Prostate gland (tissue), 2 donors: ENCODE measurements at regions not wholly inside any gene's neighbourhood (a gene's known extent, or its start where the extent isn't known, plus 50 kb on each side); places are given as distances from the start of the nearest gene placed in this dataset.

Source experiments
- DNase-seq: peaks from one replicate; pipeline ENCODE4 v3.0.0-alpha.2; 2019; ENCODE audit warnings: low spot score
- H3K27ac ChIP-seq, 2 donors: fragments of 200-600 bp; sonication (generic); 2 replicates each; pipeline ENCODE4 v1.5.1; 2017 to 2019
- H3K27me3 ChIP-seq: fragments of 200-600 bp; sonication (generic); replicated peaks from 2 replicates; pipeline ENCODE4 v1.5.1; 2019; ENCODE audit not compliant: insufficient read depth
- H3K36me3 ChIP-seq, 2 donors: fragments of 200-600 bp; sonication (generic); 1 replicate in 1 of 2; 2 replicates in 1 of 2; pipeline versions ENCODE4 v1.5.1 to v1.8.1; 2017 to 2019
- H3K4me1 ChIP-seq: fragments of 200-600 bp; sonication (generic); replicated peaks from 2 replicates; pipeline ENCODE4 v1.5.1; 2019
- H3K4me3 ChIP-seq, 2 donors: fragments of 200-600 bp; sonication (generic); 2 replicates each; pipeline ENCODE4 v1.5.1; 2017 to 2019
- H3K9me3 ChIP-seq: fragments of 200-600 bp; sonication (generic); 2 replicates; pipeline ENCODE4 v1.5.1; 2017
- POLR2A ChIP-seq: fragments of 450-650 bp; IDR thresholded peaks from one replicate; pipeline ENCODE4 v1.6.1; 2016; ENCODE audit warnings: antibody characterized with exemption, mild to moderate bottlenecking
- POLR2AphosphoS5 ChIP-seq: sonication (generic); formaldehyde crosslinking; IDR thresholded peaks from one replicate; pipeline ENCODE4 v1.6.1; 2017; ENCODE audit warnings: antibody characterized with exemption
- WGBS: methylation state at CpG from one replicate; pipeline ENCODE4 v1.1.5; 2018; 5-methylcytosine and 5-hydroxymethylcytosine counted together
- intact Hi-C: fragments of 100-400 bp; cut with DNase I; formaldehyde crosslinking; loops from one replicate; pipeline ENCODE4 v1.14.2; 2022
- TF ChIP-seq, protein P1 (sequence below), 4 experiments: fragments of 200-600 bp in 2 of 4; fragments of 450-650 bp in 2 of 4; sonication (generic) in 2 of 4; IDR thresholded peaks; 1 replicate in 3 of 4; 2 replicates in 1 of 4; pipeline ENCODE4 v1.5.1; 2016 to 2019; ENCODE audit warnings: antibody characterized with exemption in 4 of 4, mild to moderate bottlenecking in 2 of 4, moderate library complexity in 2 of 4

DNA sequence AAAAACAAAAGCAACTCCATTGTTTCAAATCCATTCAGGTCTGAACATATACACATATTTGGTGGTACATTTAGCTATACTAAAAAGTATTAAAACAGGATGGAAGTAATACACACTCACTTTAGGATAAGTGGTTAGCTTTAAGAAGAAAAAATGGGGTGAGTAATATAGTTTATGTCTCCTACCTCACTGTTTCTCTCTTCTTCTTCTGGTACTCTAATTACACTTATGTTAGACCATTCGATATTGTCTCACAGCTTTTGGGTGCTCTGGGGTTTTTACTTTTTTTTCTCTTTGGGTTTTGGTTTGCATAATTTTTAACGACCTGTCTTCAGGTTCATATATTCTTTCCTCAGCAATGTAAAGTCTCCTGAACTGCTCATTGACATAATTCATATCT, 75.4 kb upstream of the AKAP13 start:
- no peaks in the 10 kb centered on the region for H3K27me3 ChIP-seq
- TF ChIP-seq, protein P1, sequence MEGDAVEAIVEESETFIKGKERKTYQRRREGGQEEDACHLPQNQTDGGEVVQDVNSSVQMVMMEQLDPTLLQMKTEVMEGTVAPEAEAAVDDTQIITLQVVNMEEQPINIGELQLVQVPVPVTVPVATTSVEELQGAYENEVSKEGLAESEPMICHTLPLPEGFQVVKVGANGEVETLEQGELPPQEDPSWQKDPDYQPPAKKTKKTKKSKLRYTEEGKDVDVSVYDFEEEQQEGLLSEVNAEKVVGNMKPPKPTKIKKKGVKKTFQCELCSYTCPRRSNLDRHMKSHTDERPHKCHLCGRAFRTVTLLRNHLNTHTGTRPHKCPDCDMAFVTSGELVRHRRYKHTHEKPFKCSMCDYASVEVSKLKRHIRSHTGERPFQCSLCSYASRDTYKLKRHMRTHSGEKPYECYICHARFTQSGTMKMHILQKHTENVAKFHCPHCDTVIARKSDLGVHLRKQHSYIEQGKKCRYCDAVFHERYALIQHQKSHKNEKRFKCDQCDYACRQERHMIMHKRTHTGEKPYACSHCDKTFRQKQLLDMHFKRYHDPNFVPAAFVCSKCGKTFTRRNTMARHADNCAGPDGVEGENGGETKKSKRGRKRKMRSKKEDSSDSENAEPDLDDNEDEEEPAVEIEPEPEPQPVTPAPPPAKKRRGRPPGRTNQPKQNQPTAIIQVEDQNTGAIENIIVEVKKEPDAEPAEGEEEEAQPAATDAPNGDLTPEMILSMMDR (IDR thresholded peaks at IDR 0.05) = no peak
- 87% methylated on average over 2 of the region's 2 CpGs for WGBS
- DNase-seq = no peak
- H3K36me3 ChIP-seq = no peaks in the 10 kb centered on the region
- intact Hi-C loops = no loop called here
- H3K4me3 ChIP-seq = no peak overlapping the region
- H3K27ac ChIP-seq = no peak overlapping the region
- H3K9me3 ChIP-seq = no peaks in the 10 kb centered on the region
- no peaks in the 10 kb centered on the region for H3K4me1 ChIP-seq

DNA sequence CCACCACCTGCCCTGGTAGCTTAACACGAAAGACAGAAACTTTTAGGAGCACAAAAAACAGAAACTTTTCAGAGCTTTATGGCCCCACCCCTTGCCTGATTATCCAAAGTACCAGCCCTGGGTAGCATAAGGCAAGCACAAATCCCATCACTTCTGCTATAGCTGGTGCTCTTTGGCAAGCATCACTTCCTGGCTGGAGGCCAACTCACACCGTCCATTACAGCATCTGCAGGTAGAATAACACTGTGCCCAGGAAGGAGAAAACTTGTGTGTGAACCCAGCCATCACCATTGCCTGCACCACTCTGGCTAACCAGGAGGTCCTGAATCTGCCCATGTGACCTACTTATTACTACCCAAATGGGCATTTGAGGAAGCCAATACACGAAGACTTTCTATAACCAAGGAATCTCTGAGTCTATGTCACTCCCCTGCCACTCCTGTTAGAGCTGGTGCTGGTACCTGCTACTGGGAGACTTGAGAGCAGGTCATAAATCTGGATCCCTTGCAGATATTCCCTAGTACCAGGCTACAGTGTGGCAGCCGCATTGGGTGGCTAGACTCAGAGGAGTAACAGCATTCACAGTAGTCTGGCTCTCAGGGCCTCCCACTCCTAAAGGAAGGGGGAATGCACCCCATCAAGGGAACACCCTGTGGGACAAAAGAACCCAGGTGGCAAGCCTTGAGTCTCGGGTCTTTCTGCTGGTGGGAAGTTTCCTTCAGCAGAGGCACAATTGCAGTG, 73.3 kb upstream of the AKAP13 start:
- intact Hi-C loops = no loop called here
- Histone ChIP-seq H3K27me3 (no peaks in the 10 kb centered on the region), H3K27ac (no peak overlapping the region), H3K4me3 (no peak overlapping the region), H3K36me3 (no peaks in the 10 kb centered on the region), H3K9me3 (no peaks in the 10 kb centered on the region), H3K4me1 (no peaks in the 10 kb centered on the region)
- WGBS = 72% methylated on average over 5 of the region's 5 CpGs
- TF ChIP-seq POLR2AphosphoS5 = no peak
- no peak for DNase-seq

DNA sequence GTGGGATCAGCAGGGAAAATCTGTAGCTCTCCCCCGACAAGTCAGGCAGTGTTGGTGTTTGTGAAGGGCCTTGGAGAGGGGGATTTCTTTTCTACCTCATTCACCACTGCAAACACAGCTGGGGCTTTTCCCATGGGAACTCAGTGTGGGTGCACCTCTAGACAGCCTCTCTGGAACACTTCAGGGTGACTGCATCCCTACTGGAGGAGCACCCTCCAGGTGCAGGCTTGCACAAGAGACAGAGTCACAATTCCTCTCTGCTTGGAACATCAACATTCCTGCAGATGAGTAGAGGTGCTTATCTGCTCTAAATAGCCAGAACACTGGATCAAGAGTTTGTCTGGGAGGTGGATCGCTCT, 72.7 kb upstream of the AKAP13 start:
- WGBS = 96% methylated on average over 2 of the region's 2 CpGs
- Histone ChIP-seq H3K27ac (no peak overlapping the region), H3K9me3 (no peaks in the 10 kb centered on the region), H3K4me3 (no peak overlapping the region), H3K36me3 (no peaks in the 10 kb centered on the region), H3K27me3 (no peaks in the 10 kb centered on the region), H3K4me1 (no peaks in the 10 kb centered on the region)
- intact Hi-C loops = no loop called here
- DNase-seq = no peak
- TF ChIP-seq POLR2AphosphoS5 (no peak), POLR2A (no peak)
- TF ChIP-seq, protein P1 (IDR thresholded peaks at IDR 0.05) = no peak

DNA sequence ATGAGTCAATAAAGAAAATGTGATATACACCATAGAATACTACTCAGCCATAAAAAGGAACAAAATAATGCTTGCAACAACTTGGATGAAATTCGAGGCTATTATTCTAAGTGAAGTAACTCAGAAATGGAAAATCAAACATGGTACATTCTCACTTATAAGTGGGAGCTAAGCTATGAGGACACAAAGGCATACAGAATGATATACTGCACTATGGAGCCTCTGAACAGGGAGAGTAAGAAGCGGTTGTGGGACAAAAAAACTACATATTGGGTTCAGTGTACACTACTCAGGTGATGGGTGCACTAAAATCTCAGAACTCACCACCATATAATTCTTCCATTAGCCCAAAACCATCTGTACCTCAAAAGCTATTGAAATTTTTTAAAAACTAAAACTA, 68.8 kb upstream of the AKAP13 start:
- Histone ChIP-seq H3K4me1 (no peaks in the 10 kb centered on the region), H3K27ac (no peak overlapping the region), H3K4me3 (no peak overlapping the region), H3K9me3 (no peaks in the 10 kb centered on the region), H3K27me3 (no peaks in the 10 kb centered on the region), H3K36me3 (no peaks in the 10 kb centered on the region)
- no peak for DNase-seq
- TF ChIP-seq POLR2A = no peak
- TF ChIP-seq, protein P1 (IDR thresholded peaks at IDR 0.05) = no peak
- no peak for TF ChIP-seq POLR2AphosphoS5
- intact Hi-C loops = no loop called here
- WGBS = 48% methylated on average over 2 of the region's 2 CpGs

DNA sequence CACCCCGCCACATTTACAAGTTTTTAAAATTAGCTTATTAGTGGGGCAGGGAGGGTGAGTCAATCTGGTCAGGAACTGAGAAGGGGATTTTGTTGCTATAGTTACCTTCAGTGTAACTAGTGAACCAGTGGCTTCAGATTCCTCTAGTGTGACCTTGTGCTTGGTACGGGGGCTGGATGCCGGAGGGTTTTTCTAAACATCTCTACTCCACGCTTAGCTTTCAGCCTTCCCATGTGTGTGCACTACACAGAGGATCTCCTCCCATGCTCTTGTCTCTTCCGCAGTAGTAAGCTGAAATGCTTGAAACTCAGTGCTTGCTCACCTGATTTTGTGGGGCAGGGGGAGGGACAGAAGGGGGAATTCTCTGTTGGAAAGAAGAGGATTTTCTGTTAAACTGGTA, 67.9 kb upstream of the AKAP13 start:
- H3K36me3 ChIP-seq = no peaks in the 10 kb centered on the region
- 89% methylated on average over 5 of the region's 5 CpGs for WGBS
- no peak for TF ChIP-seq POLR2A
- TF ChIP-seq POLR2AphosphoS5 = no peak
- TF ChIP-seq, protein P1 (IDR thresholded peaks at IDR 0.05) = no peak
- intact Hi-C loops = no loop called here
- no peaks in the 10 kb centered on the region for H3K4me1 ChIP-seq
- no peaks in the 10 kb centered on the region for H3K27me3 ChIP-seq
- no peak overlapping the region for H3K27ac ChIP-seq
- H3K4me3 ChIP-seq = no peak overlapping the region
- no peak for DNase-seq
- no peaks in the 10 kb centered on the region for H3K9me3 ChIP-seq
